Panc1 (cell line): ENCODE measurements at regions not wholly inside any gene's neighbourhood (a gene's known extent, or its start where the extent isn't known, plus 50 kb on each side); places are given as distances from the start of the nearest gene placed in this dataset.

Source experiments
- TCF7L2 ChIP-seq: IDR thresholded peaks from 2 replicates; pipeline ENCODE4 v1.6.1; 2011; ENCODE audit warnings: mild to moderate bottlenecking, low read depth, low read length, inconsistent platforms
- TF ChIP-seq, protein P1 (sequence below): fragments of 450-650 bp; IDR thresholded peaks from 2 replicates; pipeline ENCODE4 v1.5.1; 2017; ENCODE audit warnings: mild to moderate bottlenecking
- TF ChIP-seq, protein P2 (sequence below), 2 experiments: IDR thresholded peaks; 2 replicates each; pipeline ENCODE4 v1.6.1; 2011 to 2012; ENCODE audit warnings: low read depth in 2 of 2, control low read depth in 1 of 2, low read length in 1 of 2, mild to moderate bottlenecking in 1 of 2, moderate library complexity in 1 of 2; ENCODE audit not compliant: insufficient read depth in 1 of 2

DNA sequence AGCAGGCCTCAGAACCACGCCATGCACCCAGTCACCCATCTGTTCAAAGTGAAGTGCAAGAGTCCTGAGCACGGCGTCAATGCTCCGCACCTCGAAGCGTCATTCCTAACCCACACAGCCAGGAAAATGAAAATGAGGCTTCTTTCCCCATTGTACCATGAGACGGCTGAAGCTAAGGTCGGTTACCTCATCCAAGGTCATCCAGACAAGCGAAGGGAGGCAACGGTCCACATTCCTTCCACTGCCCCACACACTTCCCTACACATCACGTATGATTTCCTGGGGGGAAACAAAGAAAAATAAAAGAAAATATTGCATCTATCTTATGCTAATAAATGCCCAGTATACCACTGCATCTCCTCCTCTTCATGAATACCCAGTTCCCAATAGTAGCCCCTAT lies 113.5 kb upstream of the RAB6C start:
- TF ChIP-seq, protein P1, sequence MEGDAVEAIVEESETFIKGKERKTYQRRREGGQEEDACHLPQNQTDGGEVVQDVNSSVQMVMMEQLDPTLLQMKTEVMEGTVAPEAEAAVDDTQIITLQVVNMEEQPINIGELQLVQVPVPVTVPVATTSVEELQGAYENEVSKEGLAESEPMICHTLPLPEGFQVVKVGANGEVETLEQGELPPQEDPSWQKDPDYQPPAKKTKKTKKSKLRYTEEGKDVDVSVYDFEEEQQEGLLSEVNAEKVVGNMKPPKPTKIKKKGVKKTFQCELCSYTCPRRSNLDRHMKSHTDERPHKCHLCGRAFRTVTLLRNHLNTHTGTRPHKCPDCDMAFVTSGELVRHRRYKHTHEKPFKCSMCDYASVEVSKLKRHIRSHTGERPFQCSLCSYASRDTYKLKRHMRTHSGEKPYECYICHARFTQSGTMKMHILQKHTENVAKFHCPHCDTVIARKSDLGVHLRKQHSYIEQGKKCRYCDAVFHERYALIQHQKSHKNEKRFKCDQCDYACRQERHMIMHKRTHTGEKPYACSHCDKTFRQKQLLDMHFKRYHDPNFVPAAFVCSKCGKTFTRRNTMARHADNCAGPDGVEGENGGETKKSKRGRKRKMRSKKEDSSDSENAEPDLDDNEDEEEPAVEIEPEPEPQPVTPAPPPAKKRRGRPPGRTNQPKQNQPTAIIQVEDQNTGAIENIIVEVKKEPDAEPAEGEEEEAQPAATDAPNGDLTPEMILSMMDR, result no peak
- no peak for TF ChIP-seq TCF7L2
- TF ChIP-seq, protein P2, sequence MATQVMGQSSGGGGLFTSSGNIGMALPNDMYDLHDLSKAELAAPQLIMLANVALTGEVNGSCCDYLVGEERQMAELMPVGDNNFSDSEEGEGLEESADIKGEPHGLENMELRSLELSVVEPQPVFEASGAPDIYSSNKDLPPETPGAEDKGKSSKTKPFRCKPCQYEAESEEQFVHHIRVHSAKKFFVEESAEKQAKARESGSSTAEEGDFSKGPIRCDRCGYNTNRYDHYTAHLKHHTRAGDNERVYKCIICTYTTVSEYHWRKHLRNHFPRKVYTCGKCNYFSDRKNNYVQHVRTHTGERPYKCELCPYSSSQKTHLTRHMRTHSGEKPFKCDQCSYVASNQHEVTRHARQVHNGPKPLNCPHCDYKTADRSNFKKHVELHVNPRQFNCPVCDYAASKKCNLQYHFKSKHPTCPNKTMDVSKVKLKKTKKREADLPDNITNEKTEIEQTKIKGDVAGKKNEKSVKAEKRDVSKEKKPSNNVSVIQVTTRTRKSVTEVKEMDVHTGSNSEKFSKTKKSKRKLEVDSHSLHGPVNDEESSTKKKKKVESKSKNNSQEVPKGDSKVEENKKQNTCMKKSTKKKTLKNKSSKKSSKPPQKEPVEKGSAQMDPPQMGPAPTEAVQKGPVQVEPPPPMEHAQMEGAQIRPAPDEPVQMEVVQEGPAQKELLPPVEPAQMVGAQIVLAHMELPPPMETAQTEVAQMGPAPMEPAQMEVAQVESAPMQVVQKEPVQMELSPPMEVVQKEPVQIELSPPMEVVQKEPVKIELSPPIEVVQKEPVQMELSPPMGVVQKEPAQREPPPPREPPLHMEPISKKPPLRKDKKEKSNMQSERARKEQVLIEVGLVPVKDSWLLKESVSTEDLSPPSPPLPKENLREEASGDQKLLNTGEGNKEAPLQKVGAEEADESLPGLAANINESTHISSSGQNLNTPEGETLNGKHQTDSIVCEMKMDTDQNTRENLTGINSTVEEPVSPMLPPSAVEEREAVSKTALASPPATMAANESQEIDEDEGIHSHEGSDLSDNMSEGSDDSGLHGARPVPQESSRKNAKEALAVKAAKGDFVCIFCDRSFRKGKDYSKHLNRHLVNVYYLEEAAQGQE (IDR thresholded peaks at IDR 0.05; ENCODE audit: insufficient read depth in 1 of 2, low read depth in 2 of 2, low read length in 1 of 2), result no peak
